GM12878 (cell line): ENCODE measurements at regions not wholly inside any gene's neighbourhood (a gene's known extent, or its start where the extent isn't known, plus 50 kb on each side); places are given as distances from the start of the nearest gene placed in this dataset.

Experiments used
- ATAC-seq: fragments of 200-7000 bp; cut with Tn5 transposase; 3 replicates; pipeline ENCODE4 v1.9.1; 2020; ENCODE audit warnings: mild to moderate bottlenecking, moderate library complexity
- BruUV-seq: library from RNA; stranded (reverse); fragments of 400-500 nt; replicated peaks from 2 replicates; lab custom pipeline; 2021; lab: Mats Ljungman, UMichigan
- CTCF ChIA-PET: fragments of 300-600 bp; sonication (Branson Sonifier 250); formaldehyde crosslinking; extraction: SDS; loops from one replicate; lab custom pipeline; 2021; ENCODE audit warnings: inconsistent platforms; lab: Yijun Ruan, JAX
- POLR2A ChIA-PET: fragments of 350-600 bp; formaldehyde crosslinking; extraction: SDS; loops from one replicate; lab custom pipeline; 2021; ENCODE audit warnings: inconsistent platforms; lab: Charles Lee
- RAD21 ChIA-PET: fragments of 300-600 bp; sonication (Branson Sonifier 250); formaldehyde crosslinking; loops from one replicate; lab custom pipeline; 2023; ENCODE audit warnings: antibody characterized with exemption; ENCODE audit not compliant: unreplicated experiment; lab: Charles Lee
- SMC1A ChIA-PET: fragments of 300-600 bp; sonication (Branson Sonifier 250); formaldehyde crosslinking; loops from one replicate; lab custom pipeline; 2023; ENCODE audit not compliant: unreplicated experiment, uncharacterized antibody; lab: Charles Lee
- DNase-seq: peaks from one replicate; pipeline ENCODE4 v3.0.0-alpha.2; 2011; ENCODE audit warnings: low read depth, low spot score
- FAIRE-seq: peaks from 3 replicates; lab custom pipeline; 2011; peaks lifted over from hg19 to GRCh38; lab: Jason Lieb, UNC
- H2AFZ ChIP-seq: 2 replicates; pipeline ENCODE4 v1.6.0; 2011; ENCODE audit warnings: low read depth, low read length, control low read depth; ENCODE audit not compliant: control insufficient read depth
- H3K27ac ChIP-seq: 2 replicates; pipeline ENCODE4 v1.5.1; 2011; ENCODE audit warnings: control low read depth; ENCODE audit not compliant: control insufficient read depth, insufficient read depth
- H3K27me3 ChIP-seq, 2 experiments: replicated peaks in 1 of 2; 2 replicates each; pipeline versions ENCODE4 v1.6.0 to v1.6.1; 2011; ENCODE audit warnings: low read length in 1 of 2; ENCODE audit not compliant: control insufficient read depth in 2 of 2, insufficient read depth in 2 of 2
- H3K36me3 ChIP-seq, 2 experiments: 2 replicates each; pipeline ENCODE4 v1.5.1; 2011; ENCODE audit warnings: low read length in 1 of 2; ENCODE audit not compliant: control insufficient read depth in 2 of 2, insufficient read depth in 2 of 2
- H3K4me1 ChIP-seq: 2 replicates; pipeline ENCODE4 v1.6.1; 2011; ENCODE audit warnings: mild to moderate bottlenecking, low read length, moderate library complexity, mixed read lengths; ENCODE audit not compliant: control insufficient read depth, insufficient read depth
- H3K4me2 ChIP-seq: 2 replicates; pipeline ENCODE4 v1.6.0; 2011; ENCODE audit warnings: control low read depth; ENCODE audit not compliant: control insufficient read depth, insufficient read depth
- H3K4me3 ChIP-seq: fragments of 200-600 bp; sonication (generic); 2 replicates; pipeline ENCODE4 v1.5.1; 2016
- H3K79me2 ChIP-seq: 2 replicates; pipeline ENCODE4 v1.6.0; 2011; ENCODE audit warnings: low read length; ENCODE audit not compliant: control insufficient read depth, insufficient read depth
- H3K9ac ChIP-seq: 2 replicates; pipeline ENCODE4 v1.8.0; 2011; ENCODE audit warnings: low read length, control low read depth, mixed read lengths; ENCODE audit not compliant: control insufficient read depth, insufficient read depth
- H3K9me3 ChIP-seq: replicated peaks from 3 replicates; pipeline ENCODE4 v1.5.1; 2011; ENCODE audit warnings: mild to moderate bottlenecking, low read length; ENCODE audit not compliant: control insufficient read depth, insufficient read depth
- H4K20me1 ChIP-seq: 2 replicates; pipeline ENCODE4 v1.6.0; 2011; ENCODE audit not compliant: control insufficient read depth, insufficient read depth
- EED ChIP-seq: sonication (generic); IDR thresholded peaks from 2 replicates; pipeline ENCODE4 v1.6.1; 2016; ENCODE audit warnings: antibody characterized with exemption, low read depth
- EP300 ChIP-seq, 2 experiments: fragments of 150-350 bp in 1 of 2; IDR thresholded peaks; 2 replicates each; pipeline ENCODE4 v1.6.1; 2011 to 2012; ENCODE audit warnings: low read depth in 2 of 2, low read length in 2 of 2, borderline replicate concordance in 1 of 2, improper control_type of control experiment in 1 of 2, inconsistent platforms in 1 of 2; ENCODE audit not compliant: control insufficient read depth in 1 of 2
- IKZF1 ChIP-seq: fragments of 450-650 bp; conservative IDR thresholded peaks from 2 replicates; pipeline ENCODE4 v1.6.1; 2017; ENCODE audit warnings: antibody characterized with exemption, mild to moderate bottlenecking
- MTA2 ChIP-seq: fragments of 450-650 bp; IDR thresholded peaks from 2 replicates; pipeline ENCODE4 v1.6.1; 2016; ENCODE audit warnings: low read depth, mild to moderate bottlenecking, moderate library complexity
- NBN ChIP-seq: fragments of 450-650 bp; IDR thresholded peaks from 2 replicates; pipeline ENCODE4 v1.6.1; 2016
- NRF1 ChIP-seq: conservative IDR thresholded peaks from 2 replicates; pipeline ENCODE4 v1.6.1; 2011; ENCODE audit warnings: mild to moderate bottlenecking, low read depth, low read length, improper control_type of control experiment
- RAD21 ChIP-seq: IDR thresholded peaks from 2 replicates; pipeline ENCODE4 v1.6.1; 2011; ENCODE audit warnings: mild to moderate bottlenecking, low read depth, low read length, moderate library complexity; ENCODE audit not compliant: insufficient read depth
- RCOR1 ChIP-seq: conservative IDR thresholded peaks from 2 replicates; pipeline ENCODE4 v1.6.1; 2012; ENCODE audit warnings: low read depth, low read length, improper control_type of control experiment
- SIN3A ChIP-seq: IDR thresholded peaks from 2 replicates; pipeline ENCODE4 v1.6.1; 2012; ENCODE audit warnings: low read depth, low read length, improper control_type of control experiment
- TBL1XR1 ChIP-seq: IDR thresholded peaks from 2 replicates; pipeline ENCODE4 v1.6.1; 2012; ENCODE audit warnings: low read depth, low read length, improper control_type of control experiment
- ZNF274 ChIP-seq: IDR thresholded peaks from one replicate; pipeline ENCODE4 v1.8.0; 2011; ENCODE audit not compliant: insufficient read length, insufficient read depth
- WGBS: methylation state at CpG from one replicate; pipeline ENCODE4 v1.1.6; 2016; ENCODE audit warnings: low lambda C conversion rate; ENCODE audit not compliant: insufficient replicate concordance, insufficient coverage; ENCODE audit errors: missing lambda C conversion rate; 5-methylcytosine and 5-hydroxymethylcytosine counted together
- in situ Hi-C: fragments of 300-500 bp; cut with MboI; formaldehyde crosslinking; loops from 9 replicates; pipeline ENCODE4 v1.14.3; 2018; ENCODE audit warnings: mixed read lengths
- intact Hi-C: fragments of 100-400 bp; cut with micrococcal nuclease; formaldehyde crosslinking; loops from one replicate; pipeline ENCODE4 v1.14.2; 2022; ENCODE audit not compliant: unreplicated experiment
- TF ChIP-seq, protein P1 (sequence below): fragments of 150-350 bp; IDR thresholded peaks from 2 replicates; pipeline ENCODE4 v1.6.1; 2014; ENCODE audit warnings: mild to moderate bottlenecking, low read depth, low read length
- TF ChIP-seq, protein P2 (sequence below): IDR thresholded peaks from 2 replicates; pipeline ENCODE4 v1.6.1; 2012; ENCODE audit warnings: low read length, inconsistent platforms
- TF ChIP-seq, protein P3 (sequence below): fragments of 450-650 bp; IDR thresholded peaks from 2 replicates; pipeline ENCODE4 v1.6.1; 2014; ENCODE audit warnings: mild to moderate bottlenecking
- TF ChIP-seq, protein P4 (sequence below): IDR thresholded peaks from 2 replicates; pipeline ENCODE4 v1.6.1; 2012; ENCODE audit warnings: improper control_type of control experiment, low read depth, low read length; ENCODE audit not compliant: insufficient replicate concordance

DNA sequence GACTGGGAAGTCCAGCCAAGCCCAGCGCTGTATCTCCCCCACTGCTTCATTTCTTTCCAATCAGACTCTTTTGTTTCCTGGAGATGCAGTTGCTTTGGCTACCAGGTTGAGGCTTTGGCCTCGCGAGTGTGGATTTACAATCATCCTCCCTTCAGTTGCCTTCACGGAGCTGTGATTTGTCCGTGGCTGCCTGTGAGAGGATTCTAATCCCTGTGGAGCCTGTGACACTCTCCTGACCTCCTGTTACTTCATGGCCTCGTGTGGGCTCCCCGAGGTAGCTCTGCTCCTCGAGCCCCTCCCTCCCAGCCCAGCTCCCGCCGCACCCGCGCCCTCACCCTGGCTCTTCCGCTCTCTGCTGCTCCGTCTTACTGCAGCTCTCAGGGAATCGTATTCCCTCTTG lies 107.2 kb upstream of the STC2 start (continued):
- TF ChIP-seq, protein P1, sequence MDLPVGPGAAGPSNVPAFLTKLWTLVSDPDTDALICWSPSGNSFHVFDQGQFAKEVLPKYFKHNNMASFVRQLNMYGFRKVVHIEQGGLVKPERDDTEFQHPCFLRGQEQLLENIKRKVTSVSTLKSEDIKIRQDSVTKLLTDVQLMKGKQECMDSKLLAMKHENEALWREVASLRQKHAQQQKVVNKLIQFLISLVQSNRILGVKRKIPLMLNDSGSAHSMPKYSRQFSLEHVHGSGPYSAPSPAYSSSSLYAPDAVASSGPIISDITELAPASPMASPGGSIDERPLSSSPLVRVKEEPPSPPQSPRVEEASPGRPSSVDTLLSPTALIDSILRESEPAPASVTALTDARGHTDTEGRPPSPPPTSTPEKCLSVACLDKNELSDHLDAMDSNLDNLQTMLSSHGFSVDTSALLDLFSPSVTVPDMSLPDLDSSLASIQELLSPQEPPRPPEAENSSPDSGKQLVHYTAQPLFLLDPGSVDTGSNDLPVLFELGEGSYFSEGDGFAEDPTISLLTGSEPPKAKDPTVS, result no peak
- TF ChIP-seq NRF1 (no peak), IKZF1 (no peak), TBL1XR1 (no peak), MTA2 (no peak)
- TF ChIP-seq, all 136 proteins: peak for 0

DNA sequence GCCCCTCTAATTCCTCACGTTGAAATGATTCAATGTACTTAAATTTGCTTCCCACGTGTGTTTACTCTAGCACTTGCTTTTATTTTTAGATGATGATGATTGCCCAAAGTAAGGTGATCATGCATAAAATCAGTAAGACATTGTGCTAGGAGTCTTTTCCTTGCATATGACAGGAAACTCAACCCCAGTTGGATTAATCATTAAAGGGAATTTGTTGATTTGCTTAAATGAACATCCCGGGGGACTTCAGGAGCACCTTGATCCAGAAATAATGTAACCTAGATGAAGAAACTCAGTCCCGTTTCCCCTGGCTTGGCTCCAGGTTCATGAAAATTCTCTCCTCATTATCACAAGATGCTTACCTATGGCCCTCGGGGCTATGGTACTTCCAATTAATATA lies 106.1 kb upstream of the STC2 start:
- in situ Hi-C loops, result no loop called here
- ATAC-seq (no peak), FAIRE-seq (no peak), DNase-seq (no peak)
- no peak overlapping the region for H3K9ac ChIP-seq
- no peaks in the 10 kb centered on the region for H3K4me1 ChIP-seq
- no peak overlapping the region for H3K4me3 ChIP-seq
- H3K36me3 ChIP-seq, result no peaks in the 10 kb centered on the region
- no peak overlapping the region for H3K27ac ChIP-seq
- no peaks in the 10 kb centered on the region for H3K79me2 ChIP-seq
- CTCF ChIA-PET, result no interaction called here
- H2AFZ ChIP-seq, result no peak overlapping the region
- POLR2A ChIA-PET, result no interaction called here
- SMC1A ChIA-PET, result no interaction called here
- H3K4me2 ChIP-seq, result no peak overlapping the region
- no peaks in the 10 kb centered on the region for H3K9me3 ChIP-seq
- intact Hi-C loops, result no loop called here
- 20% methylated on average over 5 of the region's 5 CpGs for WGBS
- BruUV-seq, result no TSS peak
- H3K27me3 ChIP-seq, result no peaks in the 10 kb centered on the region; a peak in 2 of 4 replicates
- H4K20me1 ChIP-seq, result no peaks in the 10 kb centered on the region
- RAD21 ChIA-PET, result no interaction called here
- TF ChIP-seq, protein P2, sequence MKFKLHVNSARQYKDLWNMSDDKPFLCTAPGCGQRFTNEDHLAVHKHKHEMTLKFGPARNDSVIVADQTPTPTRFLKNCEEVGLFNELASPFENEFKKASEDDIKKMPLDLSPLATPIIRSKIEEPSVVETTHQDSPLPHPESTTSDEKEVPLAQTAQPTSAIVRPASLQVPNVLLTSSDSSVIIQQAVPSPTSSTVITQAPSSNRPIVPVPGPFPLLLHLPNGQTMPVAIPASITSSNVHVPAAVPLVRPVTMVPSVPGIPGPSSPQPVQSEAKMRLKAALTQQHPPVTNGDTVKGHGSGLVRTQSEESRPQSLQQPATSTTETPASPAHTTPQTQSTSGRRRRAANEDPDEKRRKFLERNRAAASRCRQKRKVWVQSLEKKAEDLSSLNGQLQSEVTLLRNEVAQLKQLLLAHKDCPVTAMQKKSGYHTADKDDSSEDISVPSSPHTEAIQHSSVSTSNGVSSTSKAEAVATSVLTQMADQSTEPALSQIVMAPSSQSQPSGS, result no peak
- TF ChIP-seq ZNF274 (no peak), RCOR1 (no peak), SIN3A (no peak), EED (no peak), EP300 (IDR thresholded peaks at IDR 0.05; ENCODE audit: borderline replicate concordance in 1 of 2, control insufficient read depth in 1 of 2, low read depth in 2 of 2, low read length in 2 of 2) (no peak), NBN (no peak), RAD21 (no peak)
- TF ChIP-seq, protein P3, sequence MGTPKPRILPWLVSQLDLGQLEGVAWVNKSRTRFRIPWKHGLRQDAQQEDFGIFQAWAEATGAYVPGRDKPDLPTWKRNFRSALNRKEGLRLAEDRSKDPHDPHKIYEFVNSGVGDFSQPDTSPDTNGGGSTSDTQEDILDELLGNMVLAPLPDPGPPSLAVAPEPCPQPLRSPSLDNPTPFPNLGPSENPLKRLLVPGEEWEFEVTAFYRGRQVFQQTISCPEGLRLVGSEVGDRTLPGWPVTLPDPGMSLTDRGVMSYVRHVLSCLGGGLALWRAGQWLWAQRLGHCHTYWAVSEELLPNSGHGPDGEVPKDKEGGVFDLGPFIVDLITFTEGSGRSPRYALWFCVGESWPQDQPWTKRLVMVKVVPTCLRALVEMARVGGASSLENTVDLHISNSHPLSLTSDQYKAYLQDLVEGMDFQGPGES, result no peak
- TF ChIP-seq, protein P4, sequence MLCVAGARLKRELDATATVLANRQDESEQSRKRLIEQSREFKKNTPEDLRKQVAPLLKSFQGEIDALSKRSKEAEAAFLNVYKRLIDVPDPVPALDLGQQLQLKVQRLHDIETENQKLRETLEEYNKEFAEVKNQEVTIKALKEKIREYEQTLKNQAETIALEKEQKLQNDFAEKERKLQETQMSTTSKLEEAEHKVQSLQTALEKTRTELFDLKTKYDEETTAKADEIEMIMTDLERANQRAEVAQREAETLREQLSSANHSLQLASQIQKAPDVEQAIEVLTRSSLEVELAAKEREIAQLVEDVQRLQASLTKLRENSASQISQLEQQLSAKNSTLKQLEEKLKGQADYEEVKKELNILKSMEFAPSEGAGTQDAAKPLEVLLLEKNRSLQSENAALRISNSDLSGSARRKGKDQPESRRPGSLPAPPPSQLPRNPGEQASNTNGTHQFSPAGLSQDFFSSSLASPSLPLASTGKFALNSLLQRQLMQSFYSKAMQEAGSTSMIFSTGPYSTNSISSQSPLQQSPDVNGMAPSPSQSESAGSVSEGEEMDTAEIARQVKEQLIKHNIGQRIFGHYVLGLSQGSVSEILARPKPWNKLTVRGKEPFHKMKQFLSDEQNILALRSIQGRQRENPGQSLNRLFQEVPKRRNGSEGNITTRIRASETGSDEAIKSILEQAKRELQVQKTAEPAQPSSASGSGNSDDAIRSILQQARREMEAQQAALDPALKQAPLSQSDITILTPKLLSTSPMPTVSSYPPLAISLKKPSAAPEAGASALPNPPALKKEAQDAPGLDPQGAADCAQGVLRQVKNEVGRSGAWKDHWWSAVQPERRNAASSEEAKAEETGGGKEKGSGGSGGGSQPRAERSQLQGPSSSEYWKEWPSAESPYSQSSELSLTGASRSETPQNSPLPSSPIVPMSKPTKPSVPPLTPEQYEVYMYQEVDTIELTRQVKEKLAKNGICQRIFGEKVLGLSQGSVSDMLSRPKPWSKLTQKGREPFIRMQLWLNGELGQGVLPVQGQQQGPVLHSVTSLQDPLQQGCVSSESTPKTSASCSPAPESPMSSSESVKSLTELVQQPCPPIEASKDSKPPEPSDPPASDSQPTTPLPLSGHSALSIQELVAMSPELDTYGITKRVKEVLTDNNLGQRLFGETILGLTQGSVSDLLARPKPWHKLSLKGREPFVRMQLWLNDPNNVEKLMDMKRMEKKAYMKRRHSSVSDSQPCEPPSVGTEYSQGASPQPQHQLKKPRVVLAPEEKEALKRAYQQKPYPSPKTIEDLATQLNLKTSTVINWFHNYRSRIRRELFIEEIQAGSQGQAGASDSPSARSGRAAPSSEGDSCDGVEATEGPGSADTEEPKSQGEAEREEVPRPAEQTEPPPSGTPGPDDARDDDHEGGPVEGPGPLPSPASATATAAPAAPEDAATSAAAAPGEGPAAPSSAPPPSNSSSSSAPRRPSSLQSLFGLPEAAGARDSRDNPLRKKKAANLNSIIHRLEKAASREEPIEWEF, result no peak
